PC-3 (cell line): ENCODE measurements at regions not wholly inside any gene's neighbourhood (a gene's known extent, or its start where the extent isn't known, plus 50 kb on each side); places are given as distances from the start of the nearest gene placed in this dataset.
"Not testable (repeated sequence)": the region's sequence is repeated elsewhere in the genome, so short reads cannot be mapped to it uniquely, and the experiment has no call there.

Experiments used
- EZH2phosphoT487 ChIP-seq: fragments of 300-600 bp; sonication (generic); IDR thresholded peaks from 2 replicates; pipeline ENCODE4 v1.6.1; 2018; ENCODE audit warnings: mild to moderate bottlenecking, antibody characterized with exemption, low read length, borderline replicate concordance
- TF ChIP-seq, protein P1 (sequence below): fragments of 300-600 bp; sonication (generic); conservative IDR thresholded peaks from 2 replicates; pipeline ENCODE4 v1.5.1; 2017; ENCODE audit warnings: antibody characterized with exemption, low read depth, mild to moderate bottlenecking, low read length

DNA sequence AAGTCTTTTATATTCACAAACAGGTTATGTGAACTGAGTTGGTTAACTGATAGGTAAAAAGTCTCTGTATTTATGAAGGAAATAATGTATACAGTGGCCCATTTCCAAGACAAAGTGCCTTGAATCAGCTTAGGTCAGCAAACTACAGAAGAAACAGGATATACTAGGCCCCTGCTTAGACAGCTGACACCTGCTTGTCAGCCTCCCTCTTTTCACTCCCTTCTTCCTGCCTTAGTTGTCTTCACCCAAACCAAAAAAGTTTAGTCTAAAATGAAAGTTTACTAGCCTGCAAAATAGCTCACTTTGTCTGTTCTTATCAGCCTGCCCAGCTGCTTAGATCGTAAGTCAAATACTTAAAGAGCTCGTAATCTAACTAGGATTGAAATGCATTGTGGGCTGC, 644.6 kb downstream of the ANKRD7 start:
- TF ChIP-seq, protein P1, sequence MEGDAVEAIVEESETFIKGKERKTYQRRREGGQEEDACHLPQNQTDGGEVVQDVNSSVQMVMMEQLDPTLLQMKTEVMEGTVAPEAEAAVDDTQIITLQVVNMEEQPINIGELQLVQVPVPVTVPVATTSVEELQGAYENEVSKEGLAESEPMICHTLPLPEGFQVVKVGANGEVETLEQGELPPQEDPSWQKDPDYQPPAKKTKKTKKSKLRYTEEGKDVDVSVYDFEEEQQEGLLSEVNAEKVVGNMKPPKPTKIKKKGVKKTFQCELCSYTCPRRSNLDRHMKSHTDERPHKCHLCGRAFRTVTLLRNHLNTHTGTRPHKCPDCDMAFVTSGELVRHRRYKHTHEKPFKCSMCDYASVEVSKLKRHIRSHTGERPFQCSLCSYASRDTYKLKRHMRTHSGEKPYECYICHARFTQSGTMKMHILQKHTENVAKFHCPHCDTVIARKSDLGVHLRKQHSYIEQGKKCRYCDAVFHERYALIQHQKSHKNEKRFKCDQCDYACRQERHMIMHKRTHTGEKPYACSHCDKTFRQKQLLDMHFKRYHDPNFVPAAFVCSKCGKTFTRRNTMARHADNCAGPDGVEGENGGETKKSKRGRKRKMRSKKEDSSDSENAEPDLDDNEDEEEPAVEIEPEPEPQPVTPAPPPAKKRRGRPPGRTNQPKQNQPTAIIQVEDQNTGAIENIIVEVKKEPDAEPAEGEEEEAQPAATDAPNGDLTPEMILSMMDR, result not testable (repeated sequence)
- TF ChIP-seq EZH2phosphoT487, result not testable (repeated sequence)
